ENCODE measurements at regions not wholly inside any gene's neighbourhood (a gene's known extent, or its start where the extent isn't known, plus 50 kb on each side); places are given as distances from the start of the nearest gene placed in this dataset.

DNA sequence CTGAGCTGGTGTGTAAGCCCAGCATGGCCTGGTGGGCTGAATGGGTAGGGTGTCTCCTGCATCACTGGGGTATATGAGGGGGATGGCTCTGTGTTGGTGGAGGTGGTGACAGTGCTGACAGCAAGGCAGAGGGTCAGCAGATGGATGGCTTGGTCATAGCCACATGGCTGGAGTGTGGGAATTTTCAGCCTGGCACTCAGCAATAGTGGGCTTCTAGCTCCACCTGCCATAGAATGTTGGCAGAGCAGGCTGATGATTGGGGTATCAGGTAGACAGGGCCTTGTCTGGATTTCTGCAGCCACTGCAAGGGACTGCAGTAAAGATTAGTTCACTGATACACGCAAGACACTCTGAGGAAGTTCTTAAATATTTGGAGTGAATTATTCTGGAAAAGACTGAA lies 137.5 kb upstream of the BACH2 start:
- DNase-seq: no peak

DNA sequence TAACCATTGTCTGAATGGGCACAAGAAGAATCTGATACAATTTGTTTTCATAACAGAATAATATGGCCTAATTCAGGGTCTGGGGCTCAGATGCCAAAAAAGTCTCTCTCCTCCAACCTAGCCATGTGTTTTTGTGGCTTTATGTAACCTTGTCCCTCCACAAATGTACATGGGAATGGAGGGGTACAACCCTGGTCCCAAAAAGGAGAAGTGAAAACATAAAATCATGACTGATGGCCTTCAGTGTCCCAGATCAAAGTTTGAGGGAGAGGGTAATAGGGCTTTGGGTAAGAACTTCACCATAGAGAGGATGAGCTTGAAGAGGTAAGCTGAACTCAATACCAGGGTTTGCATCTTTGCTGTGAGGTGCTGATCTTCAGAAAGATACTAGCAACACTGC lies 136.3 kb upstream of the BACH2 start:
- DNase-seq: no peak

DNA sequence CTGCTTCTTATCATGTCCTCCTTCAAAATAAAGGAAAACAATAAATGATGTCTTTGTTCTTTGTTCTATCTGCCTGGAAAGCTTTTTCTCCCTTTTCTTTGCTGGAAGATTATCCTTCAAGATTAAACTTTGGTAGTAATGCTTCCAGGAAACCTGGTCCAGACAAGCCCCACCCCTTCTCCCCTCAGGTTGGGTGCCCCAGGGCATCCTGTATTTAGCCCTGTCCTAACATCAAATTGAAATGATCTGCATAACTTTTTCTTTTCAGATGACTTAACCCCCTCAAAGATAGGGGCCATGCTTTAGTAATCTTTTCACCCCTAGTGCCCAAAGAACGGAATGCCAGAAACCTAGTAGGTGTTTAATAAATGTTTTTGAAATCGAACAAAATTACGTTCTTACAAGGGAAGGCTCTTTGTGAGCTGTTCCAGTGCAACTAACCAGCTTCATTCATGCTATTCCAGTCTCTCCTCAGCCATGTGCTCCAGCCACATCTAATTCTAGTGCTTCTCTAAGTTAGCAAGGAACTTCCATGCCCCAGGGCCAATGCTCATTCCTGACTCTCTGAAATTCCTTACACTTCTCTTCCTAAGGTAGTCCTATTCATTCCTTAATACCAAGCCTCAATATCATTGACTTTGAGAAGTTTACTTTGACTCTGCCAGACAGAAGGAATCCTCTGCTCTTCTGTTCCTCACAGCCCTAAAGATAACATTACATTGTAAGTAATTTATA lies 135.6 kb upstream of the BACH2 start:
- no peak for DNase-seq

DNA sequence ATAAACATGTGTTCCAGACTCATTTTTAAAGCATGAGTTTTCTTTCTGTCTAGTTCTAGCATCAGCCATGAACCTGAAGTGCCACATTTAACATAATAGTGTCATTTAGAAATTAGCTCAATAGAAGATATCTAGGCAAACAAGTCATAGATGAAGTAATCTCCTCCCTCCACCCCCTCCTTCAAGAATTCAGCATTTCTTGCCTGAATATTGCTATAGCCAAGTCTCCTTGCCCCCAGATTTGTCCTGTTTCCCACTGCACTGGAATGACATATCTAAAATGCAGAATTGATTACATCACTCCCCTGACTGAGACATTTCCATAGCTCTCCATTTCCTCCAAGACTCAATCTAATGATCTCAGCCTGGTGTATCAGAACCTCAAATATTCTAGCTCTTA lies 134.9 kb upstream of the BACH2 start:
- no peak for DNase-seq

- no peak for DNase-seq
These were observed 133.1 kb upstream of the BACH2 start for GRCh38 chr6:90429713-90430112.

DNA sequence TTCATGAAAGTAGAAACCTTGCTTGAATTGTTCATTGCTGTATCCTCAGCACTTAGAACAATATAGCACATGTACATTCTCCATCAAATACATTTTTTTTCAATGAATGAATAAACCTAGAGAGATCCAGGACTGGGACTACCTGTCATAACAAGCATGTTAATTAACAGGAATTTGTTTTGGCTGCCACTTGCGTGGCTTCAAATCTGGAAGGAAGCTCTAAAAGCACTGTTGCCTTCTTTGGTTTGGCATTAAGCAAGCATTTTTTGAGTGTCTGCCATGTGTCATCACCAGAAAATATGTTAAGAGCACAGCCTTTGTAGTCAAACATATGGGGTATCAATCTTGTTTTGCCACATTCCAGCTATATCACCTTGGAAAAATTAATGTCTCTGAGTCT lies 131.9 kb upstream of the BACH2 start:
- no peak for DNase-seq

- no peak for DNase-seq
These were observed 128.6 kb upstream of the BACH2 start for GRCh38 chr6:90425161-90425641.

DNA sequence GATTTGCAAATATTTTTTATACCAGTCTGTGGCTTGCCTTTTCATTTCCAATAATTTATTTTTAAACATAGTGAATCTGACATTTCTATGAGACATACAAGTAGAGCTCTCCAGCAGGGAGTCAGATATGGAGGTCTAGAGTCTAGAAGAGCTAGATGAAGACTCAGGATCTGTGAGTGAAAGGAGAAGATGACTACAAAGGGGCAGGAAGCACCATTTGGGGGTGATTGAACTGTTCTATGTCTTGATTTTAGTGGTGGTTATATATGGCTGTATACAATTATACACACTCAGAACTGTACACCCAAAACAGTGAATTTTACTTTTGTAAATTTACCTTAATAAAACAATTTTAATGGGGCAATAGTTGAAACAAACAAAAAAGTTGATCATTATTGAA lies 127.9 kb upstream of the BACH2 start:
- DNase-seq: no peak

- no peak for DNase-seq
These were observed 125.0 kb upstream of the BACH2 start for GRCh38 chr6:90421666-90422065.

- no peak for DNase-seq
These were observed 123.9 kb upstream of the BACH2 start for GRCh38 chr6:90420500-90420899.

- DNase-seq: no peak
These were observed 120.7 kb upstream of the BACH2 start for GRCh38 chr6:90417385-90417784.

DNA sequence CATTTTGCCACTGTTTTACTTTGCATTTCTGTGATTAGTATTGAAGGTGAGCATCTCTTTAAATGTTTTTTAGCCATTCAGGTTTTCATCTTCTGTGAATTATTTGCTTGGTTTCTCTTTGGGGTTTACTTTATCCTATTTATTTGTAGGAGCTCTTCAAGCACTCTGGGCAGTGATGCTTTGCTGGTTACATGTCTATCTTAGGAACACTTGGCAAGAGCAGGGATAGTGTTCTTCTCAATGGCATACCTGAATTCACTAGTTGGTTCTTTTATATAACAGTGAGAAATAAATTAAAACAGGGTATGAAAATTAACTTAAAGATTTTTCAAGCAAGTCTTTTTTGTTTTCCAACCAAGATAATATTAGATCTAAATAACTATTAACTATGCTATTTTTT lies 119.7 kb upstream of the BACH2 start:
- DNase-seq: no peak

DNA sequence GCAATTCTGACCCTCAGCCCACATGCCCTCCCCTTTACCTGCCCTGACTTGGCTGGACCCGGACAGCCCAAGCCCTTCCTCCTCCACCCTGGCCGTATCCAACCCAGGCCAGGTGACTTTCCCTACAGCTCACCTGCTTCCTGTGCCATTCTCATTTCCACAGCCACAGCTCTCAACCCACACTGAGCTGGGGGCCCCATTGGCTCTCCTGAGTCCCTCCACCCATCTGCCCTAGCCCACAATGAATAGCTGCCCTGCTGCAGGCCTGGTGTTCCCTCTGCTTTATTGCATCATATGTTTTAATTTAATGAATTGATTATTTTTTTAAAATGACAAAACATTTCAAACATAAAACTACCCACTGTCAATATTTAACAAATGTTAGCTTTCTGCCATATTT lies 118.5 kb upstream of the BACH2 start:
- no peak for DNase-seq

GRCh38 chr6:90414352-90414751 lies 117.7 kb upstream of the BACH2 start:
- DNase-seq: no peak

GRCh38 chr6:90413867-90414266 lies 117.2 kb upstream of the BACH2 start:
- DNase-seq: peak; percentile 18

DNA sequence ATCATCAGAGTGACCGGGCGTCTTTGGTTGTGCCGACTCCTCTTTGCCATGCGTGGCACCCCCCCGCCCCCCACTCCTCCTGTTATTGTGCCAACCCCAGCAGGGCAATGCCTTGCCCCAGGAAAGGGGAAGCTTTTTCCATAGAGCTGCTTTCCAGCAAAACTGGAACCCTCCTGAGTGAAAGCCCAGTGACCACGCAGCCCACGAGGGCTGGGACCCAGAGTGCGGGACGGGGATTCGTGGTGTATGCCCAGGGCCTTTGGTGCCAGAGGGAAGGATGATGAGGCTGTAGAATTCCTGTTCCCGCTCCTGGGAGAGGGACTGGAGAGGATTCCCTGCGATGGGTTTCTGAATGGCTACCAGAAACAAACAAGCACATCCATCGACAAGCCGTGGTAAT lies 116.8 kb upstream of the BACH2 start:
- DNase-seq: no peak

GRCh38 chr6:90412538-90413369 lies 116.1 kb upstream of the BACH2 start:
- no peak for DNase-seq

- no peak for DNase-seq
These were observed 114.7 kb upstream of the BACH2 start for GRCh38 chr6:90411292-90411781.

- no peak for DNase-seq
These were observed 113.1 kb upstream of the BACH2 start for GRCh38 chr6:90409700-90410099.

- DNase-seq: no peak
These were observed 110.3 kb upstream of the BACH2 start for GRCh38 chr6:90406957-90407356.

DNA sequence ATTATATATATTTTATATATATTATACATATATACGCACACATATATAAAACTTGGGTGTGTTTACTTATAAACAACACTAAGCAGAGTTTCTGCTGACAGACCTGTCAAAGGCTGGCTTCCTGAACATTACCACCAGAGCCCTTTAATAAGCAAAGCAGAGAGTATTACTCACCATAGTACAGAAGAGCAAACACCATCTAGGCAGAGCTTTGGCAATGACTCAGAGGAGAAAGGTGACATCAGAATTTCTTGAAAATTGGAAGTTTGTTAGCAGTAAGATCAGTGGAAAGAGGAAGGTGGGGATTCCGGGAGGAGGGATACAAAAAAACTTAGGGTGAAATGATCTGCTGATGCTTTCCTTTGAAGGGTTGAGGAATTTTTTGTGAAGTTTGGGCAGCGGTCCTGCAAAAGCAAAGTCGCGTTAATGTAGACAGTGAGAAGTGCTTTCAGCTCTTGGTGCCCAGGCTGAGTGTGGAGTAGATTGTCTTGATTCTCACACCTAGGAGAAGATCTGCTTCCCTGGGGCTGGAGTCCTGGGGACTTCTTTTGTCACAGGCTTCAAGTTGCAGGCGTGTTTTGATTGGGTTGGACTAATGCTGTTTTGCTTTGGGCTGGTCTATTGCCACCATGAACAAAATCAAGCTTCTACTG lies 109.6 kb upstream of the BACH2 start:
- no peak for DNase-seq

- DNase-seq: no peak
These were observed 107.1 kb upstream of the BACH2 start for GRCh38 chr6:90403489-90404381.

GRCh38 chr6:90402831-90403192 lies 106.2 kb upstream of the BACH2 start:
- DNase-seq: no peak
